Endometrial microvascular endothelial cells (primary cell): ENCODE measurements at regions not wholly inside any gene's neighbourhood (a gene's known extent, or its start where the extent isn't known, plus 50 kb on each side); places are given as distances from the start of the nearest gene placed in this dataset.
"Not testable (repeated sequence)": the region's sequence is repeated elsewhere in the genome, so short reads cannot be mapped to it uniquely, and the experiment has no call there.

Experiments used
- in situ Hi-C: cut with HindIII; loops from 2 replicates; pipeline ENCODE4 v1.10.0; 2017; ENCODE audit warnings: low sequenced_read_pairs, low pct_unique_long_range_greater_than_20kb; ENCODE audit errors: inconsistent ontology term

- in situ Hi-C loops, result no loop called here
Observed at GRCh38 chr6:154919806-154920205, 75.3 kb upstream of the TIAM2 start.

- in situ Hi-C loops, result no loop called here
Observed at GRCh38 chr6:154920495-154921200, 74.5 kb upstream of the TIAM2 start.

GRCh38 chr6:154921482-154921881 is 73.6 kb upstream of the TIAM2 start:
- in situ Hi-C loops, result no loop called here

- in situ Hi-C loops, result no loop called here
Observed at GRCh38 chr6:154923199-154923869, 71.8 kb upstream of the TIAM2 start.

- in situ Hi-C loops, result loop anchor here (5.0 kb wide), 1 partner anchor 247 kb away; no protein-coding TSS in a partner anchor
Observed at GRCh38 chr6:154925130-154925529, 70.0 kb upstream of the TIAM2 start.

GRCh38 chr6:154926366-154926765 is 68.7 kb upstream of the TIAM2 start:
- in situ Hi-C loops, result loop anchor here (5.0 kb wide), 1 partner anchor 246 kb away; no protein-coding TSS in a partner anchor

- in situ Hi-C loops, result loop anchor here (5.0 kb wide), 1 partner anchor 244 kb away; no protein-coding TSS in a partner anchor
Observed at GRCh38 chr6:154928325-154928922, 66.7 kb upstream of the TIAM2 start.

GRCh38 chr6:154930451-154930851 is 64.7 kb upstream of the TIAM2 start:
- in situ Hi-C loops, result no loop called here

GRCh38 chr6:154931711-154932424 is 63.2 kb upstream of the TIAM2 start:
- in situ Hi-C loops, result no loop called here

GRCh38 chr6:154932515-154933027 is 62.5 kb upstream of the TIAM2 start:
- in situ Hi-C loops, result no loop called here

- in situ Hi-C loops, result no loop called here
Observed at GRCh38 chr6:154933181-154933827, 61.8 kb upstream of the TIAM2 start.

- in situ Hi-C loops, result no loop called here
Observed at GRCh38 chr6:154937306-154938220, 57.6 kb upstream of the TIAM2 start.

- in situ Hi-C loops, result no loop called here
Observed at GRCh38 chr6:154938221-154938580, 56.9 kb upstream of the TIAM2 start.

- in situ Hi-C loops, result not testable (repeated sequence)
Observed at GRCh38 chr6:154938727-154939285, 56.3 kb upstream of the TIAM2 start.

GRCh38 chr6:154942770-154943169 is 52.3 kb upstream of the TIAM2 start:
- in situ Hi-C loops, result no loop called here

- in situ Hi-C loops, result no loop called here
Observed at GRCh38 chr6:154945271-154945890, 49.7 kb upstream of the TIAM2 start.
